ENCODE measurements at regions not wholly inside any gene's neighbourhood (a gene's known extent, or its start where the extent isn't known, plus 50 kb on each side); places are given as distances from the start of the nearest gene placed in this dataset.

DNA sequence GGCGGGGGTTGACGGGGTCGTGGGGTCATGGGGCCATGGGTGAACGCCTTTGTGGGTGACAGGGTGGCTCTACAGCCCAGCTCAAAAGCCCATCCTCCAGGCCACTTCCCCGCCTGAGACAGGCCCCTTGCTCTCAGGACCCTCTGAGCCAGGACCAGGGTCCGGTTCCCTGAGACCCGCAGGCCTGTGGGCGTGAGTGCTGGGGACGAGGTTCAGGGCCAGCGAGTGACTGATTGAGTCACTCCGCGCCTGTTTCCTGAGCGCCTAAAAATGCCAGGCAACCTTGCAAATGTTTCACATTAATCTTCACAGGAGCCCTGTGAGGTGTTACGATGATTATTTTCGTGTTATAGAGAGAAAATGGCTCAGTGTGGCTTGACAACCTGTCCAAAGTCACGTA lies 97.8 kb downstream of the ZNF674 start:
- DNase-seq, result no peak

DNA sequence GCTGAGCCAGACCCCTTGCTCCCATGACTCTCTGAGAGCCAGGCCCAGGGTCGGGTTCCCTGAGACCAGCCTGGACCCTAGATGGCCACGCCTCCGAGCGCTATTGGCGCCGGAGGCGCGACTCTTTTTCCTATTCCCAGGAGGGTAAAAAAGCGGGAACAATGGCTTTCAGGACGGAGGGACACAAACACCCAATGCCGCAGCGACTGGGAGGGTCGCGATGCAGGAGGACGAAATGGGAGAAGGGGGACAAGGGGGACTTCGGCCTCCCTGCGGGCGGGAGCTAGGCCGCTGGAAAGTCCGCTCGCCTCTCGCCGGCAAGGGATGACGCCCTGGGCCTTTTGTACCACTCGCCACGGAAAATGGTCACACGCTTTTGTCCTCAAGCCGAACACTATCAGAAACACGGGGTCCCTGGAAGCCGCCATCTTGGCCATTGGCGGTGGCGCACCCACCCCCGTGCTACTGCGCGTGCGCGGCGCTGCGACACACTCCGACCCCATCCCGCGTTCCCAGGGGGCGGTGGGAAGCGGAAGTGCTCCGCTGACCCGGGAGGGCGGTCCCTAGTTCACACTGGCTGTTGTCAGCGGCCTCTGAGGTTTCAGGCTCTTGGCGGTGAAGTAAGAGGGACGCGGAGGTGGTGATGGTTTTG lies 98.4 kb downstream of the ZNF674 start:
- peak; percentile 78 for DNase-seq

DNA sequence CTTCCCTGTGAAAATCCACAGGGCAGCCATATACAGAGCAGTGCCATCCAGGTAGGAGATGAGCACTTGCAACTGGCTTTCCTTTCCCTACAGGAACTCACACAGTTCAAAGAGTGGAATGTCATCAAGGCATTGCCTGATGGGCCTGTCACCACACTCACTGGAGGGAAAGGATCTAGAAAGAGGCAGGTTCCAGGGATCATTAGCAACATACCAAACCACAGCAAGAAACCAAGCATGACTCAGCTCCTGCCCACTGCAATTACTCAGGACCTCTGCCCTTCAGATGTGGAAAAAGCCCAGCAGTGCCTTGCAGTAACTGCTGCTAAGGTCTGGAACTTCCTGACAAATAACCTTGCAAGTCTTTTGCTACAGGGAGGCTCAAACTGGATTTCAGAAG lies 101.2 kb downstream of the ZNF674 start:
- DNase-seq, result no peak

DNA sequence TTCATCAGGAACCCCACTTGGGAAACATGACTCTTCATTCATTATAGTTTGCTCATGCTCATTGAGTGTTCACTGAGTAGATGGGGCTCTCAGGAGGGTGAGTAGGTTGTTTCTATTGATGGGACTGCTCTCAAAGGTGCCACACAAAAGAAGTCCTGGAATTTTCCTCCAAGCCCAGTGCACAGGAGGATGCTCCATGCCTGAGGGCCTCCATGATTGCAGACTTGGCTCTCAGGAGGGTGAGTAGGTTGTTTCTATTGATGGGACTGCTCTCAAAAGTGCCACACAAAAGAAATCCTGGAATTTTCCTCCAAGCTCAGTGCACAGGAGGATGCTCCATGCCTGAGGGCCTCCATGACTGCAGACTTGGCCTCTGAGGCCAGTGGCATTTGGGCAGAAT lies 108.5 kb downstream of the ZNF674 start:
- no peak for DNase-seq

DNA sequence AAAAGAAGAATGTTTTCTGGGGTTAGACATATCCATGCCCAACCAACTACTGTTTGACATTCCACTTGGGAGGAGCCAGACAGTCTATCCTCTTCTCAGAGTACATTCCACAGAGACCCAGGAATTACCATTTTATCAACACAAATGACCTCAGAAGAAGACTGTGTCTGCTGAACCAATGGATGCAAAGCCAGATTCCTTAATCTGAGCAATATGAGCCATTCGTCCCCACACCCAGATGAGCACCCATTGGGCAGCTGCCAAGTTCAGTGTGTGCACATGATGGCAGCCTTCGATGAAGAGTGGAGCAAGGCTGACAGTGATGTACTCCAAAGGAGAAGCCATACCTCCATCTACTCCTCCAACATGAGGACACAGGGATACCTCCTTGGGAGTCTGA lies 111.3 kb downstream of the ZNF674 start:
- DNase-seq, result peak; percentile 2

DNA sequence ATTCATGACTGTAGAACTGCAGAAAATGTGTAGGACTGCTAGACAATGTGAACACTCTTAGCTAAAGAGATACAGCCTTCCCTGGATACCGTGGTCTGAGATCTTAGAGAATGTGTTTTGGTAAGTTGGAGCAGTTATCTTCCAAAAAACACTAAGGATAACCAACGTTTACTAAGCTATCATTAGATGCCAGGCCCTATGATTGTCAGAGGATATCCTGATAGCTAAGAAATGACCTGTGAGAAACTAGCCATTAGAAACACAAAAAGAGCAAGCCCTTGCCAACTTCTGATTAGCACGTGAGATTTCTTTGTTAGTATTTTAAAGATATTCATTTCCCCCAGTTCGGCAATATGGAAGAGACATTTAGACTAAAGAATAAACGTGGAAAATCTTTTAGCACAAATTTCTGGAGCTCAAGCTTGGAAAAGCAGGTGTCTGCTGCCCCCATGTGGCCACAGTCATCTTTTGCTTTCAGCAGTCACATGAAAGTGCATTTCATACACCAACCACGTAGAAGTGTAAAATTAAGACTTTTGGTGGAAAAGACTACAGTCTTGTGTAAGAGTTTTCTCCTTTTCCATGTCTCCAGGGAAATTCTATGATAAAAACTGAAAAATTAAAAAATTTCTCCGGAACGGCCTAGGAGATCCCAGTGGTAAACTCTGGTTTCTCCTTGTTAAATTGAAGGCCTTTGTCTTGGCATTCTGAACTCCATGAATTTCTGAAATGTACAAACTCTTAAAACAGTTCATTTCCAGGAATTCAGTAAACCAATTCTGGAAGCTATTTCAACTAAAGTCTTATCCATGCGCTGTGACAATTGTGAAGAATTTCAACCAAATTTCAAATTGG lies 136.4 kb downstream of the ZNF674 start:
- DNase-seq, result peak; percentile 2

DNA sequence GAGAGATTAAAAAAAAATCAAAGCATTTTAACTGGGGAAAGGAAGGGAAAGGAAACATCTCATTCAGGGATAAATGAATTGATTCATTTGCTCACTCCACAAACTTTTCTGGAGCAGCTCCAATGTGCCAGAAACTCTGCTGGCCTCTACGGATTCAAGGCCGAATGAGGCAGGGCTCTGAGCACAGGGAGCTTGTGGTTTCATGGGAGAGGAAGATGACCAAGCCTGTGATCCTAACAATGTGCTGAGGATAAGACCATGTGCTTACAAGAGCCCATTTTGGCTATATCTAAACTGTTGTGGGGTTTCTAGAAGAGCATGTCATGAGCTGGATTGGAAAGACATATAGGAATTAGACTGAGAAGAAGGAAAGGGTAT lies 137.5 kb downstream of the ZNF674 start:
- DNase-seq, result no peak

DNA sequence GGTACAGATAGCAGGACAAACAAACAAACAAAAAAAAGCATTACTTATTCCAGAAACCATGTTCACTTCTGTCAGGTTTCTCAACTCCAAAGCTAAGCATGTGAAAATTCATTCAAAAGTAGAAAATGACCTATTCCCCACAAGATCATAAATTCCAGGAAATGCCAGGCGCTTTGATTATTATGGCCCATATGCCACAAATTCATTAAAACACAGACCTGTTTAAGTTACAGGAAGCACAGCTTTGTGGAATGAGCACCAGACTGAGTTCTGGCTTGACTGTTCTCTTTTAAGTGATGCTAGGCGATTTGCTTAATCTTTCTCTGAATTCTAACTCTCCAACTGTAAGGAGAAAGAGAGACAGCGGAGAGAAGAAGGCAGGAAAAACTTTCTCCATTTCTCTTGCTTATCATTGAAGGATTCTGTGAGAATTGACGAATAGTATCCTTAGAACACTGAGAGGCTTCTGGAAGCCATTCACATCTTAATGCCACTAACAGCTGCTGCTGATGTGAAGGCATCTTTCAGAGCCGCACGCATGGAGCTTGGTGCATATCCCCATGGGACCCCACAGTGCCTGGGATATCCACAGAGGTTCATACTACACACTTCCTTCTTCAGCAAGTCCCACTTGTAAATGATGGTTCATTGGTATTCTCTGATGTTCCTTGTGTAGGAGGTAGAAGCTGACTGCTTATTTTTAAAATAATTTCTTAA lies 138.0 kb downstream of the ZNF674 start:
- DNase-seq, result no peak

DNA sequence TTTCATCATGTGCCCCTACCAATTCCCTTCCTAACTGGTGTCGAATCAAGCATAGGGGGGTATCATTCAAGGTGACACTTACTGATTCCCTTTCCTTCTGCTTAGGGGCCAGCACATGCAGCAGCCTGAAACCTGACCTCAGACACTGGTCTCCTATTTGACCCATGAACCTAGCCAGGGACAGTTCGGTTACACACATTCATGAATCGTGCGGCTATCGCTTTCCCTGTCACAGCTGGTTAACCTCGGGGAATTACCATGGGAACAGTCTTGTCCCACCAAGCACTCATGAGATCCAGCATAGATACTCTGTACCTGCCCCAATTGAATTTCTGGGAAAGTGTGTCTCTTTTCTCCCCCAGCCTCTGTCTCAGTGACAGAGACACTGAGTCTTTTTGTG lies 140.4 kb downstream of the ZNF674 start:
- no peak for DNase-seq

DNA sequence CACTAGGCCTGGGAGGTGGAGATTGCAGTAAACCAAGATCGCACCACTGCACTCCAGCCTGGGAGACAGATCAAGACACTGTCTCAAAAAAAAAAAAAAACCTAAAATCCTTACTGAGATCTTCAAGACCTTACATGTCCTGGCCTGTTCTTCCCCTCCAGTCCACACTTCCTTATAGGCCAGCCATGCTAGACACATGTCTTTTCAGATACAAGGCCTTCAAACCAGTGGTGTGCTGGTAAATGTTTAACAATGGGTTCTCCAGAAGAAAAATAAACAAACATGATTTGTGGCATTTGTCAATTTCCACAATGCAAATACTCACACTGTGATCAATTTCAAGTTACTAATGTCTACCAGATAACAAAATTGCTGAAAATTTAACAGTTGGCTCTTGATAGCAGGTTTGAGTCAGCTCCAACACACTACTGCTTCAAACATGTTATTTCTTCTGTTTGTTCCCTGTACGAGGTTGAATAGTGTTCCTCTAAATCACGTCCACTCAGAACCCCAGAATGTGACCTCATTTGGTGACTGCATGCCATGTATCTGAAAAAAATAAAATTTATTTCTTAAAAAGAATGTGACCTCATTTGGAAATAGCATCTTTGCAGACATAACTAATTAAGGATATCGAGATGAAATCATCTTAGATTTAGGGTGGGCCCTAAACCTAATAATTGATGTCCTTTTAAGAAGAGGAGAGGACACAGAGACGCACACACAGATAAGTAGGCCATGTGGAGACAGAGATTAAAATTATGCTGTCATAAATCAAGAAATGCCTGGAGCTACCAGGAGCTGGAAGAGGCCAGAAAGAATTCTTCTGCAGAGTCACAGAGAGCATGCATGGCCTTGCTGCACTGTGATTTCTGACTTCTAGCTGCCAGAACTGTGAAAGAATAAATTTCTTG lies 144.4 kb downstream of the ZNF674 start:
- DNase-seq, result no peak

DNA sequence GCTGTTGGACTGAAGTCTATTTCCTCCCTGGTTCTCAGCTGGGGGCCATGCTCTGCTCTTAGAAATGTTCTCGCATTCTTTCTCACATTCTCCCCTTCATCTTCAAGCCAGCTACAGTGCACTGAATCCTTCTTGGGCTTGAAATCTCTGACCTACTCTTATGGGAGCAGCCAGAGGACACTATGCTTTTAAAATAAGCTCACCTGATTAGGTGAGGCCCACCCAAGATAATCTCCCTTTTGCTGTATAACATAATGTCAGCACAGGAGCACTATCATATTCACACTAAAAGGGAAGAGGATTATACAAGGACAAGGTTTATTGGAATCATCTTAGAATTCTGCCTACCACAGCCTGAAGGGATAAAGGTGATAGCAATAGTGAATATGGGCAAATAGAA lies 146.3 kb downstream of the ZNF674 start:
- DNase-seq, result no peak

DNA sequence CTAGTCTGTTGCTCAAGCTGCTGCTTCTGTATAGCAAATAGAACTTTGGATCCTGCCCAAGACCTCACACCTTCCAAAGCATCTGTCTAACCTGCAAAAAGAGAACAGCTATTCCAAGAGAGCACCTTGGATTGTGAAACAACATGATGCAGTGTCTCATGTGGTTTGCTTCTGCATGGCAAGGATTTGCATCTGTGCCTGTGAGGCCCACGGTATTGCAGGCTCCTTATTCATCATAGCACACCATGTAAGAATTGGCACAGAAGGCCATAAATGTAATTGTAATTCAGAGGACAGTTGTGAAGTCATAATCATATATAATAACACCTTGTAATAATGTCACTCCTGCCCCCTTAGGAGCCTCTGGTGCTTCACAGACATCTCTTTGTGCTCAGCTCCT lies 147.1 kb downstream of the ZNF674 start:
- no peak for DNase-seq

DNA sequence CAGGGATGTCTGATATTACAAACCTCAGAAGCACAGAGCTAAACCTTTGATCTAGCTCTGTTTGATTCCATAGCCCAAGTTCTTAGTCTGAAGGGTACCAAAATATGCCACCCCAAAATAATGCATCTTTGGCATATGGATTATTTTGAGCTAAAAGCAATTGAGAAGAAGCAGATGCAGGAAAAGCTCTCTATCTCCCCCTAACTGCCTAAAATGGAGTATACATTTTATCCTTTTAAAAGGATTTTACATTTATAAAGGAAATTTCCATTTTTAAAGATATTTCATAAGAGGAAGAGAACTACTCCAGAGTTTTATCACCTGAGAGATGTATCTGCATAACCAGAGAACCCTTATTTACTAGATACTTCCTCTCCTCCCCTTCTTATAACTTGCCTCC lies 158.7 kb downstream of the ZNF674 start:
- no peak for DNase-seq

DNA sequence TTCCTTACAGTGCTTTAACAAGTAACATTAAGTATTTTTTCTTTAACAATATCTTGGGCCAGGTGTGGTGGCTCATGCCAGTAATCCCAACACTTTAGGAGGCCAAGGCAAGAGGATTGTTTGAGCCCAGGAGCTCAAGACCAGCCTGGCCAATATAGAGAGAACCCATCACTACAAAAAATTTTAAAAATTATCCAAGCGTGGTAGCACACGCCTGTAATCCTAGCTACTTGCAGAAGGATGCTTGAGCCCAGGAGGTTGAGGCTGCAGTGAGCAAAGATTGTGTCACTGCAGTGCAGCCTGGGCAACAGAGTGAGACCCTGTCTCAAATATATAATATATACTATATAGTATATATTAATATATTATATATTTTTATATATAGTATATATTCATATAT lies 162.2 kb downstream of the ZNF674 start:
- DNase-seq, result no peak

DNA sequence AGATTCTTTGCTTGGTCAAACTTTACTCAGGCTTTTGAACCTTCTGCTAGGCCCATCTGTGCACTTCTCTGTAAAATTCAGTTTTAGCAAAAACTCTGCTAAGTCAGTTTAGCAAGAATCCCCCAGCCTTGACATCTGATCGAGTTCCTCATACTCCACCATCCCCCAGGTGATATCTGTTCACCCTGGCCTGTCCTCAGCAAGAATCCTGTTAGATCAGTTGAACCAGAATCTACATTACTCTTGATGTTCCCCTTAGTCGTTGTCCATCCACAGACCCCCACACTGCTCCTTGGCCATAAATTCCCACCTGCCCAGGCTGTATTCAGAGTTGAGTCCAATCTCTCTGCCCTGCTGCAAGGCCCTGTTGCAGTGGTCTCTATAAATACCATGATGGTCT lies 162.6 kb downstream of the ZNF674 start:
- DNase-seq, result no peak

DNA sequence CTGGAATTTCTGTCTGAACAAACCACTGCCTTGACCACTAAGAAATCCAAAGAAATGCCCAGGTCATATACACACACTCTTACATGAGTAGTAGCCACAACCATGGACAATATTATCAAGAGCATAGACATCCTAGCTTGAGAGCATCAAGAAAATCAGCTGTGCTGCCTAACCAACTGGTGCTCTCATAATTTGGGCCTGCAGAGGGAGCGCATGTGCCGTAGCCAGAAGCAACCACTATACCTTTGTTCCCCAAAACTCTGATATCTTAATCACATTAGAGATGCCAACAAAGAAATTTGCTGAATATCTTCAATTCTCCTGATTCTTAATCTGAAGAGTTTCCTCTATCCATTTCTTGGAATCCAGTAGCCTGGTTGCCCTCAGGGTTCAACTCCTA lies 163.6 kb downstream of the ZNF674 start:
- DNase-seq, result peak; percentile 0

DNA sequence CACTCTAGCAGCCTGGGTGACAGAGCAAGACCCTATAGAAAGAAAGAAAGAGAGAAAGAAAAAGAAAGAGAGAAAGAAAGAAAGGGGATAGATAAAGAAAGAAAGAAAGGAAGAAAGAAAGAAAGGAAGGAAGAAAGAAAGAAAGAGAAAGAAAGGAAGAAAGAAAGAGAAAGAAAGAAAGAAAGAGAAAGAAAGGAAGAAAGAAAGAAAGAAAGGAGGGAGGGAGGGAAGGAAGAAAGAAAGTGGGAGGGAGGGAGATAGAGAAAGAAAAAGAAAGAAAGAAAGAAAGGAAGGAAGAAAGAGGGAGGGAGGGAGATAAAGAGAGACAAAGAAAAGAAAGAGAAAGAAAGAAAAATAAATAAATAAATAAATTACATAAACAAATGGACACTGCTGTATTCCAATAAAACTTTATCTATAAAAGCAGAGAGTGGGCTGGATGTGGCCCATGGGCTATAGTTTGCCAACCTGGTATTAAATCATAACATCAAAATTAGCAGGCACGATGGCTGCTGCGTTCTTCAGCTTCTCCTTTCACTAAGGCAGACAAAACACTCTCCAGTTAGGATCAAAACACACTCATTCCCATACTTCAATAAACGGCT lies 165.0 kb downstream of the ZNF674 start:
- DNase-seq, result no peak

DNA sequence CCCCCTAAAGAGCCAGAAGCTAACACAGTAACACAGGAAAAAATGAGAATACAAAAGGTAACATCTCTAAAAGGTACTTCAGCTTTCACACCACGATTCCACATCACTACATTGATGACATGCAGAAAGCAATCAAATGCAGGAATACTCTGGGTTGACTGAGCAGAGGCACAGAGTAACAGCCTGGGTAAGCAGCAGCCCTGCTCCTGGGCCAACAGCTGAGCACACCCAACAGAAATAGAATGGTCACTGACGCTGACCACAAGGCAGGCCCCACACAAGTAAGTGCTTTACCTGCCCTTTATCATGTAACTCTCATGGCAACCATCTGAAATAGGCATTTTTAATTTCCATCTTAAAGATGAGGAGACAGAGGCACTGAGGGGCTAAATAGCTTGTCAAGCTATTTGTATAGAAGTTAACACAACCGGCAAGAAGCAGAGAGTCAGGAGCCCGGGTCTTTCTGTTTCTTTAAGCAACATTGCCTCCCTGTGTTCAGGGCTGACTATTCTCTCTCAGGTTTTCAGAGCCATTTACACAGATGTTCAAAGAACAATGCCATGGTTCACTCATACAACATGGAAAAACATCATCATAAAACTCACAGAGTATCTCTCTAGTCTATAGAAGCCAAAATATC lies 168.9 kb downstream of the ZNF674 start:
- peak; percentile 11 for DNase-seq

DNA sequence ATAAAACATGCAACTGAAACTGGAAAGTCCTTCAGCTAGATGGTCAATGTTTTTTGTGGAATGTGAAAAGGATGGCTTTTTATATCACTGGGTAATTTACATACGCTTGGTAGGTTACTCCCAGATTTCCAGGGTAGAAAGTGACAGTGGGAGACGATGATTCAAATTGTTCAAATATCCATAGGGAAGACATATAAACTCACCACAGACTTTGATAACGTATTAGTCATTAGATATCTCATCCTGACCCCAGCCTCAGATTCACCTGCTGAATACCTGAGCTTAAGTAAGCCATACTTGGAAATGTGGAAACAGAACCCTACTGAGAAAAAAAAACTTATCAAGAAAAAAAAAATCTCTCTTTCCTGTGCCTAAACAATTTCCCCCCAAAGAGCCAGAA lies 169.4 kb downstream of the ZNF674 start:
- no peak for DNase-seq

DNA sequence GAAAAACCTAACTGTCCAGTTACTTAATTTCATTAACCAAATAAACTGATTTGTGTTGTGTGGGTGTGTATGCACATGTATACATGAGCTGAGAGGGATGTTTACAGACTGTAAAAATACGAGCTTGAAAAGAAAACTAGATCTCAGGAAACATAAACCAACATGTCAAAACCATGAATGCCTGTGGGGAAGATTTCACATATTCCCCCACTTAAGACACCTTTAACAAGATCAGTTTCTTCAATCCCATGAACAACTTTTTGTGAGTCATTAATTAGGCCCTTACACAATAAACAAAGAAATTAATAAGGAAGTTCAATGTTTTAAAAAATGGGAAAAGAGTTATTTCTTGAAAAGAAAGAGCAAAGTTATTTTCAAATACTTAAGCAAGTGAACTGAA lies 170.8 kb downstream of the ZNF674 start:
- no peak for DNase-seq

DNA sequence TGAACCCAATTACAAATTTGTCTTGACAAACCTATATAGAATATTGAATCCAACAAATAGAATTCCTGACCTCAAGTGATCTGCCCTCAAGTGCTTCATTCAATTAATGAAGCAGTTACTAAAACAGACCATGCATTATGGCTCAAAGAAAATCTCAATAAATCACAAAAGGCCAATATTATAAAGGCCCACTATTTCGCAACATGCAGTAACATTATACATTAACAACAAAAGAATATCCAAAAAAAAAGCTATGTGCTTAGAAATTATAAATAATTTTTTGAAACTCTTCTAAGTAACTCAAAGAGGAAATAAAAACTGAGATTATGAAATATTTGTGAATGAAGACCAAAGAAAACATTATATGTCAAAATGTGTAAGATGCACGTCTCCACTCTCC lies 177.7 kb downstream of the ZNF674 start:
- DNase-seq, result no peak

All from NCI-H2171 treated with DMSO at 0.1 percent for 48 hours (cell line).